ENCODE measurements at regions not wholly inside any gene's neighbourhood (a gene's known extent, or its start where the extent isn't known, plus 50 kb on each side); places are given as distances from the start of the nearest gene placed in this dataset.

- Mint-ChIP-seq H3K4me3 (ENCODE audit: unreplicated experiment) (no peak overlapping the region), H3K9me3 (ENCODE audit: unreplicated experiment) (no peaks in the 10 kb centered on the region), H3K27me3 (ENCODE audit: unreplicated experiment) (peaks cover 13% of the 10 kb centered on the region), H3K27ac (ENCODE audit: unreplicated experiment) (no peak overlapping the region), H3K36me3 (ENCODE audit: unreplicated experiment) (no peaks in the 10 kb centered on the region), H3K4me1 (ENCODE audit: unreplicated experiment) (no peaks in the 10 kb centered on the region)
- no peak for DNase-seq (ENCODE audit: extremely low spot score, unreplicated experiment)
- TF ChIP-seq CTCF (IDR thresholded peaks at IDR 0.05), result no peak
These were observed 57.8 kb upstream of the ETAA1 start for GRCh38 chr2:67339234-67339885.

GRCh38 chr2:67340133-67341011 lies 56.8 kb upstream of the ETAA1 start:
- no peaks in the 10 kb centered on the region for H3K9me3 Mint-ChIP-seq (ENCODE audit: unreplicated experiment)
- H3K27me3 Mint-ChIP-seq (ENCODE audit: unreplicated experiment), result peaks cover 13% of the 10 kb centered on the region
- DNase-seq (ENCODE audit: extremely low spot score, unreplicated experiment), result no peak
- H3K36me3 Mint-ChIP-seq (ENCODE audit: unreplicated experiment), result no peaks in the 10 kb centered on the region
- no peak overlapping the region for H3K4me3 Mint-ChIP-seq (ENCODE audit: unreplicated experiment)
- no peak for TF ChIP-seq CTCF (IDR thresholded peaks at IDR 0.05)
- H3K4me1 Mint-ChIP-seq (ENCODE audit: unreplicated experiment), result no peaks in the 10 kb centered on the region
- H3K27ac Mint-ChIP-seq (ENCODE audit: unreplicated experiment), result no peak overlapping the region

- no peak for DNase-seq (ENCODE audit: extremely low spot score, unreplicated experiment)
- Mint-ChIP-seq H3K27ac (ENCODE audit: unreplicated experiment) (no peak overlapping the region), H3K9me3 (ENCODE audit: unreplicated experiment) (no peaks in the 10 kb centered on the region), H3K27me3 (ENCODE audit: unreplicated experiment) (peaks cover 13% of the 10 kb centered on the region), H3K4me3 (ENCODE audit: unreplicated experiment) (no peak overlapping the region), H3K4me1 (ENCODE audit: unreplicated experiment) (no peaks in the 10 kb centered on the region), H3K36me3 (ENCODE audit: unreplicated experiment) (no peaks in the 10 kb centered on the region)
- TF ChIP-seq CTCF (IDR thresholded peaks at IDR 0.05), result no peak
These were observed 56.2 kb upstream of the ETAA1 start for GRCh38 chr2:67341012-67341318.

GRCh38 chr2:67341336-67341735 lies 55.8 kb upstream of the ETAA1 start:
- no peak for DNase-seq (ENCODE audit: extremely low spot score, unreplicated experiment)
- Mint-ChIP-seq H3K4me3 (ENCODE audit: unreplicated experiment) (no peak overlapping the region), H3K9me3 (ENCODE audit: unreplicated experiment) (no peaks in the 10 kb centered on the region), H3K4me1 (ENCODE audit: unreplicated experiment) (no peaks in the 10 kb centered on the region), H3K36me3 (ENCODE audit: unreplicated experiment) (no peaks in the 10 kb centered on the region), H3K27ac (ENCODE audit: unreplicated experiment) (no peak overlapping the region), H3K27me3 (ENCODE audit: unreplicated experiment) (peaks cover 13% of the 10 kb centered on the region)
- no peak for TF ChIP-seq CTCF (IDR thresholded peaks at IDR 0.05)

- no peak for DNase-seq (ENCODE audit: extremely low spot score, unreplicated experiment)
- TF ChIP-seq CTCF (IDR thresholded peaks at IDR 0.05), result no peak
- H3K27me3 Mint-ChIP-seq (ENCODE audit: unreplicated experiment), result peaks cover 13% of the 10 kb centered on the region
- H3K27ac Mint-ChIP-seq (ENCODE audit: unreplicated experiment), result no peak overlapping the region
- H3K4me3 Mint-ChIP-seq (ENCODE audit: unreplicated experiment), result no peak overlapping the region
- H3K4me1 Mint-ChIP-seq (ENCODE audit: unreplicated experiment), result no peaks in the 10 kb centered on the region
- H3K9me3 Mint-ChIP-seq (ENCODE audit: unreplicated experiment), result no peaks in the 10 kb centered on the region
- H3K36me3 Mint-ChIP-seq (ENCODE audit: unreplicated experiment), result no peaks in the 10 kb centered on the region
These were observed 54.7 kb upstream of the ETAA1 start for GRCh38 chr2:67342394-67342793.
